ENCODE measurements at regions not wholly inside any gene's neighbourhood (a gene's known extent, or its start where the extent isn't known, plus 50 kb on each side); places are given as distances from the start of the nearest gene placed in this dataset.

GRCh38 chr4:56115898-56116297 is 167.2 kb downstream of the CEP135 start:
- Mint-ChIP-seq H3K4me1 (peaks cover 8% of the 10 kb centered on the region), H3K27me3 (ENCODE audit: low read depth in 3 of 3) (no peaks in the 10 kb centered on the region), H3K9me3 (no peaks in the 10 kb centered on the region), H3K36me3 (no peaks in the 10 kb centered on the region), H3K4me3 (no peak overlapping the region), H3K27ac (no peak overlapping the region)
- no peaks in the 10 kb centered on the region for H3K79me2 ChIP-seq (ENCODE audit: insufficient read depth, low read length)
- H3K9me3 ChIP-seq (replicated peaks in 1 of 2; ENCODE audit: control insufficient read depth in 1 of 2, insufficient read depth in 1 of 2, low read length in 2 of 2) = no peaks in the 10 kb centered on the region
- H4K20me1 ChIP-seq (ENCODE audit: insufficient read depth, low read length) = no peaks in the 10 kb centered on the region
- no peak overlapping the region for H3K4me2 ChIP-seq (replicated peaks; ENCODE audit: extremely low read depth, low read length, poor library complexity, severe bottlenecking)
- H2AFZ ChIP-seq (ENCODE audit: insufficient read depth, low read depth, low read length, poor library complexity, severe bottlenecking) = no peak overlapping the region
- no peaks in the 10 kb centered on the region for H3K4me1 ChIP-seq (ENCODE audit: control insufficient read depth in 1 of 2, insufficient read depth in 2 of 2, low read length in 2 of 2)
- H3K27me3 ChIP-seq (ENCODE audit: control insufficient read depth in 2 of 2, insufficient read depth in 2 of 2, low read length in 2 of 2) = no peaks in the 10 kb centered on the region
- no peak overlapping the region for H3K9ac ChIP-seq (ENCODE audit: insufficient read depth, low read length, poor library complexity, severe bottlenecking)
- no peak for DNase-seq
- no peak overlapping the region for H3K27ac ChIP-seq (ENCODE audit: low read depth in 1 of 2, low read length in 2 of 2)
- no peaks in the 10 kb centered on the region for H3K36me3 ChIP-seq (replicated peaks in 1 of 2; ENCODE audit: control insufficient read depth in 1 of 2, insufficient read depth in 2 of 2, low read length in 2 of 2)
- no CpG with 5 or more reads among the region's 2 CpGs for WGBS (ENCODE audit: insufficient coverage)
- intact Hi-C loops (cut with micrococcal nuclease) = no loop called here
- no peak for TF ChIP-seq CTCF (IDR thresholded peaks at IDR 0.05)
- H3K4me3 ChIP-seq (replicated peaks in 1 of 3; ENCODE audit: low read depth in 2 of 3, low read length in 3 of 3) = no peak overlapping the region

GRCh38 chr4:56112377-56112776 is 163.6 kb downstream of the CEP135 start:
- no peak overlapping the region for H3K4me3 ChIP-seq (replicated peaks in 1 of 3; ENCODE audit: low read depth in 2 of 3, low read length in 3 of 3)
- peaks cover 0 to 4% (median 0%) of the 10 kb centered on the region in 3 donors for H3K27me3 Mint-ChIP-seq (ENCODE audit: low read depth in 3 of 3)
- no peaks in the 10 kb centered on the region for H4K20me1 ChIP-seq (ENCODE audit: insufficient read depth, low read length)
- H3K9me3 Mint-ChIP-seq = peaks cover 0 to 4% (median 0%) of the 10 kb centered on the region in 7 donors
- H3K79me2 ChIP-seq (ENCODE audit: insufficient read depth, low read length) = no peaks in the 10 kb centered on the region
- no peak for TF ChIP-seq CTCF (IDR thresholded peaks at IDR 0.05)
- intact Hi-C loops (cut with micrococcal nuclease) = no loop called here
- DNase-seq = no peak
- no peak overlapping the region for H3K4me2 ChIP-seq (replicated peaks; ENCODE audit: extremely low read depth, low read length, poor library complexity, severe bottlenecking)
- H3K4me1 Mint-ChIP-seq = peaks cover 8% of the 10 kb centered on the region
- 60% methylated on average over 1 of the region's 4 CpGs for whole genome bisulfite sequencing (ENCODE audit: insufficient coverage)
- H3K4me1 ChIP-seq (ENCODE audit: control insufficient read depth in 1 of 2, insufficient read depth in 2 of 2, low read length in 2 of 2) = no peaks in the 10 kb centered on the region
- no peak overlapping the region for H3K27ac Mint-ChIP-seq
- no peaks in the 10 kb centered on the region for H3K27me3 ChIP-seq (ENCODE audit: control insufficient read depth in 2 of 2, insufficient read depth in 2 of 2, low read length in 2 of 2)
- H3K9me3 ChIP-seq (replicated peaks in 1 of 2; ENCODE audit: control insufficient read depth in 1 of 2, insufficient read depth in 1 of 2, low read length in 2 of 2) = no peaks in the 10 kb centered on the region
- H3K9ac ChIP-seq (ENCODE audit: insufficient read depth, low read length, poor library complexity, severe bottlenecking) = no peak overlapping the region
- H3K4me3 Mint-ChIP-seq = no peak overlapping the region
- no peak overlapping the region for H3K27ac ChIP-seq (ENCODE audit: low read depth in 1 of 2, low read length in 2 of 2)
- no peaks in the 10 kb centered on the region for H3K36me3 ChIP-seq (replicated peaks in 1 of 2; ENCODE audit: control insufficient read depth in 1 of 2, insufficient read depth in 2 of 2, low read length in 2 of 2)
- no peaks in the 10 kb centered on the region for H3K36me3 Mint-ChIP-seq
- H2AFZ ChIP-seq (ENCODE audit: insufficient read depth, low read depth, low read length, poor library complexity, severe bottlenecking) = no peak overlapping the region
